Renal pelvis (tissue), 1 donor: ENCODE measurements at regions not wholly inside any gene's neighbourhood (a gene's known extent, or its start where the extent isn't known, plus 50 kb on each side); places are given as distances from the start of the nearest gene placed in this dataset.

Experiments
- DNase-seq: peaks from one replicate; pipeline ENCODE4 v3.0.0-alpha.2; 2013

GRCh38 chr6:133185731-133186130, 55.4 kb upstream of the EYA4 start:
- no peak for DNase-seq

DNA sequence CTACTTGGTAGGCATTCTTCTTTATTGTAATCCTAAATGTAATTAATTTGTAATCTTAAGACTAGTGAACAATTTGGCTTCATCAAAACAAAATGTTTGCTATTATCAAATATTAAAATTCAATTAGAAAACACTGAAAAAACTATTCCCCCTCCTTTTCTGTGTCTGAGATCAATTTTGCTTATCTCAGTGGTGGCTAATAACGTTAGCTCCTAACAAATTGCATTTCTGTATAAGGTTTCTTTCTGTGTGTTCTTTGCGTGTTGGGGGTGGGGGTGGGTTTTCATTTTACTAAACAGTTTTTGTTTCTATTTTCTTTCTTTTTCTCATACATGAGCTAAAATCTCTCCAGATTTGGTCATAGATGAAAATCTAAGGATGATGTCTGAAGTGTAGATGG, 54.0 kb upstream of the EYA4 start:
- DNase-seq: no peak

GRCh38 chr6:133187657-133188453, 53.3 kb upstream of the EYA4 start:
- DNase-seq: no peak

DNA sequence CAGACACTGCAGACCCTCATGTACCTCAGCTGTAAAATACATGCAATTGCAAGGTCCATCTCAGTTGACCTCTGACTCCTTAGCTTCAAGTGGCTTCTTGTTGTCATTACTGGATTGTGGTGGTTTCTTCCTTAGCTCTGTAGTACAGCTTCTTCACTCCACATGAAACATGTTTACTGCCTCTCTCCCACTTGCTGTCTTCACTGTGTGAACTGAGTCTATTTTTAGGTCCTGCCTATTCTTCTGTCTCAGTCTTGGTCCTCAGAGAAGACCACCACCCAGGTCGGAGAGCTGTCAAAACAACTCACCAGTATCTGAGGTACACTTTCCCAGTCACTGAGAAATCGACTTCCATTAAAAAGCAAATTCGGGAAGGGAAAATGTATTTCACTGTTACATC, 50.2 kb upstream of the EYA4 start:
- no peak for DNase-seq

DNA sequence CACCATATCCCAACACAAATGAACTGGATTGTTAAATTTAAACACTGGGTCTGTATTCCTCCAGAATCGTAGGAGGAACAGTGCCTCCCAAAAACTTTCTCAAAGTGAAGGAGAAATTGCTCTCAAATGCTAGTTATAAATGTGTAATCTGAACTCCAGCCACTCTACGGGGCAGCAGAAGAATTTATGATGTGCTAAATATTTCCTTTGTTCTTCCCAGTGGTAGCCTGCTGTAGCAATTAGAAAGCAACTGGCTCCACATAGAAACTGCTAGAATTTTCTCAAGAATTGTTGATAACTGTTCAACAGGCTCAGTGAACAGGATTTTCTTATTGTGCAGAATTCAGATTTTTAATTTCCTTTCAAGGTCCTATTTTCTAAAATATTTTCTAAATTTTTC, 49.8 kb upstream of the EYA4 start:
- no peak for DNase-seq
